MCF 10A (cell line): ENCODE measurements at regions not wholly inside any gene's neighbourhood (a gene's known extent, or its start where the extent isn't known, plus 50 kb on each side); places are given as distances from the start of the nearest gene placed in this dataset.

ENCODE experiments used
- BruUV-seq: library from RNA; stranded (reverse); fragments of 400-500 nt; replicated peaks from 2 replicates; lab custom pipeline; 2021; lab: Mats Ljungman, UMichigan
- CTCF ChIA-PET: fragments of 300-600 bp; sonication (Branson Sonifier 250); formaldehyde crosslinking; extraction: SDS; loops from one replicate; lab custom pipeline; 2021; ENCODE audit warnings: antibody characterized with exemption, inconsistent platforms; lab: Yijun Ruan, JAX
- POLR2A ChIA-PET: fragments of 300-600, 350-650 bp; sonication (Branson Sonifier 250); formaldehyde crosslinking; extraction: SDS; loops from one replicate; lab custom pipeline; 2020; ENCODE audit warnings: antibody characterized with exemption, inconsistent platforms; lab: Yijun Ruan, JAX
- DNase-seq: peaks from one replicate; pipeline ENCODE4 v3.0.0-alpha.2; 2018; ENCODE audit not compliant: unreplicated experiment
- H3K27ac Mint-ChIP-seq: one replicate; pipeline ENCODE4 v1.8.0; 2022; ENCODE audit warnings: mild to moderate bottlenecking, low read depth, mixed read lengths; ENCODE audit not compliant: unreplicated experiment
- H3K27me3 Mint-ChIP-seq: one replicate; pipeline ENCODE4 v1.8.0; 2022; ENCODE audit warnings: mixed read lengths; ENCODE audit not compliant: insufficient read depth, unreplicated experiment
- H3K36me3 Mint-ChIP-seq: one replicate; pipeline ENCODE4 v1.8.0; 2022; ENCODE audit warnings: mild to moderate bottlenecking, moderate library complexity, mixed read lengths; ENCODE audit not compliant: insufficient read depth, unreplicated experiment
- H3K4me1 Mint-ChIP-seq: one replicate; pipeline ENCODE4 v1.8.0; 2022; ENCODE audit warnings: mixed read lengths; ENCODE audit not compliant: insufficient read depth, unreplicated experiment
- H3K4me3 Mint-ChIP-seq: one replicate; pipeline ENCODE4 v1.8.0; 2022; ENCODE audit warnings: mild to moderate bottlenecking, moderate library complexity, mixed read lengths; ENCODE audit not compliant: unreplicated experiment
- H3K9me3 Mint-ChIP-seq: one replicate; pipeline ENCODE4 v1.8.0; 2022; ENCODE audit warnings: mixed read lengths; ENCODE audit not compliant: unreplicated experiment
- intact Hi-C: fragments of 100-400 bp; cut with micrococcal nuclease; formaldehyde crosslinking; loops from 2 replicates; pipeline ENCODE4 v1.14.1; 2022
- TF ChIP-seq, protein P1 (sequence below): fragments of 200-600 bp; IDR thresholded peaks from one replicate; pipeline ENCODE4 v1.8.0; 2022; ENCODE audit warnings: antibody characterized with exemption, mild to moderate bottlenecking; ENCODE audit not compliant: unreplicated experiment

DNA sequence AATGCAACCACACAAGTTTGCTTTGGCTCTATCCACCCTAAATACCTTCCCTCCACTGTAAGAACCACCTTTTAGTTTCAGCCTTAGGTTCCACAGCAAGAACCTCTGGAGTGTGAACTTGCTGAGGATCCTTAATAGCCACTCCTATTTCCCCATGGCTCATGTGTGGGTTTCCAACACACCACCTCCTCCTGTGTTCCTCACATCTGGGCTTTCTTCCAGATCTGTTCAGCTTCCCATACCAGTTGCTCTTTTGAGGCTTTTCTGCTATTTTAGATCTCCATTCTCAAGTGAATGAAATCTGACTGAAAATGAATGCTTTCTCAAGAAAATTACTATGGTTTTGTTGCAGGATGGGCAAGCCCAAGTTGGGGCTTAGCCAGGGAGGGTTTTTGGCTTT, 104.8 kb upstream of the MIR17HG start:
- H3K27me3 Mint-ChIP-seq = peaks cover 78% of the 10 kb centered on the region
- TF ChIP-seq, protein P1, sequence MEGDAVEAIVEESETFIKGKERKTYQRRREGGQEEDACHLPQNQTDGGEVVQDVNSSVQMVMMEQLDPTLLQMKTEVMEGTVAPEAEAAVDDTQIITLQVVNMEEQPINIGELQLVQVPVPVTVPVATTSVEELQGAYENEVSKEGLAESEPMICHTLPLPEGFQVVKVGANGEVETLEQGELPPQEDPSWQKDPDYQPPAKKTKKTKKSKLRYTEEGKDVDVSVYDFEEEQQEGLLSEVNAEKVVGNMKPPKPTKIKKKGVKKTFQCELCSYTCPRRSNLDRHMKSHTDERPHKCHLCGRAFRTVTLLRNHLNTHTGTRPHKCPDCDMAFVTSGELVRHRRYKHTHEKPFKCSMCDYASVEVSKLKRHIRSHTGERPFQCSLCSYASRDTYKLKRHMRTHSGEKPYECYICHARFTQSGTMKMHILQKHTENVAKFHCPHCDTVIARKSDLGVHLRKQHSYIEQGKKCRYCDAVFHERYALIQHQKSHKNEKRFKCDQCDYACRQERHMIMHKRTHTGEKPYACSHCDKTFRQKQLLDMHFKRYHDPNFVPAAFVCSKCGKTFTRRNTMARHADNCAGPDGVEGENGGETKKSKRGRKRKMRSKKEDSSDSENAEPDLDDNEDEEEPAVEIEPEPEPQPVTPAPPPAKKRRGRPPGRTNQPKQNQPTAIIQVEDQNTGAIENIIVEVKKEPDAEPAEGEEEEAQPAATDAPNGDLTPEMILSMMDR = no peak
- H3K36me3 Mint-ChIP-seq = no peaks in the 10 kb centered on the region

DNA sequence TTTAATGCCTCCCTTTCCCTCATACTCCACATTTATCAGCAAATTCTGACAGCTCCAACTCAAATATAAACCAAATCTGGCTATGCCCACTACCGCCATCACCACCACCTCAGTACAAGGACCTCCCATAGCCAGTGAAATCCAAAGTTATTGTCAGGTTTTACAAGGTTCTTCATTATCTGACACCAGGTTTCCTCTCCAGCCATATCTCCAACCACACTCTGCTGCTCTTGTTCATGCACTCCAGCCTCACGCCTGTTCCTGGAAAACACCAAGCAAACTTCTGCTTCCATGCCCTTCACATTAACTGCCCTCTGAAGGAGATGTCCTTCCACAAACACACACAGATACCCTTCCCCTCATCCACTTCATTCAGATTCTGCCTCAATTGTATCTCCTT, 102.2 kb upstream of the MIR17HG start:
- CTCF ChIA-PET = interaction anchor here (0.6 to 2.1 kb wide), 6 partner anchors 33 to 111 kb away, joined by 3 to 13 read pairs (median 4); no protein-coding TSS in a partner anchor
- intact Hi-C loops = loop anchor here (5.0 kb wide), 1 partner anchor 83 kb away; no protein-coding TSS in a partner anchor

More for the DNA sequence above, 104.8 kb upstream of the MIR17HG start:
- no TSS peak for BruUV-seq
- intact Hi-C loops = no loop called here
- ChIA-PET CTCF (no interaction called here), POLR2A (no interaction called here)
- Mint-ChIP-seq H3K4me3 (no peak overlapping the region), H3K4me1 (no peaks in the 10 kb centered on the region), H3K9me3 (no peaks in the 10 kb centered on the region), H3K27ac (no peak overlapping the region)
- DNase-seq = no peak

DNA sequence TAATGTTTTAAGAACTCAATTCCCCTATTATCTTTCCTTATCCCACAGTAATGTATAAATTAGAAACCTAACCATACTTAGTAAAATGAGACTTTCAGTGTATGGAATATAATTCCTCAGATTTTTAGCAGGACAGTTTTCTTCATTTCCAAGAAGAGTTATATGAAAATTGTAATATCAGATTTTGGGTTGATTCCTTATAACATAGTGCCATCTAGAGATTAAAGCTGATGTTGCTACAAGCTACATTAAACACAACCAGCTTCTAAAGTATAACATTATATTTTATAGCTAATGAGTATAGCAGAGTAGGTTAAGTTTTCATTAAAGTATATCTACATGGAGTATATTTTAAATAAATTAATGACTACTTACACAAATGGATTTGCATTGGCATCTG, 99.7 kb upstream of the MIR17HG start:
- CTCF ChIA-PET = interaction anchor here (1.0 to 1.6 kb wide), 2 partner anchors 113 to 116 kb away, joined by 6 to 7 read pairs; no protein-coding TSS in a partner anchor
- H3K36me3 Mint-ChIP-seq = no peaks in the 10 kb centered on the region
- BruUV-seq = no TSS peak
- intact Hi-C loops = loop anchor here (1.0 to 5.0 kb wide), 3 partner anchors 85 to 169 kb away; no protein-coding TSS in a partner anchor
- no peaks in the 10 kb centered on the region for H3K9me3 Mint-ChIP-seq
- POLR2A ChIA-PET = no interaction called here
- peak; percentile 6 for DNase-seq
- no peaks in the 10 kb centered on the region for H3K4me1 Mint-ChIP-seq
- H3K27me3 Mint-ChIP-seq = peaks cover 78% of the 10 kb centered on the region
- TF ChIP-seq, protein P1 = peak; percentile 19
- no peak overlapping the region for H3K27ac Mint-ChIP-seq
- no peak overlapping the region for H3K4me3 Mint-ChIP-seq

More for the DNA sequence above, 102.2 kb upstream of the MIR17HG start:
- TF ChIP-seq, protein P1 = no peak
- POLR2A ChIA-PET = no interaction called here
- Mint-ChIP-seq H3K27ac (no peak overlapping the region), H3K4me3 (no peak overlapping the region), H3K36me3 (no peaks in the 10 kb centered on the region), H3K27me3 (peaks cover 79% of the 10 kb centered on the region), H3K9me3 (no peaks in the 10 kb centered on the region), H3K4me1 (no peaks in the 10 kb centered on the region)
- BruUV-seq = no TSS peak
- no peak for DNase-seq

DNA sequence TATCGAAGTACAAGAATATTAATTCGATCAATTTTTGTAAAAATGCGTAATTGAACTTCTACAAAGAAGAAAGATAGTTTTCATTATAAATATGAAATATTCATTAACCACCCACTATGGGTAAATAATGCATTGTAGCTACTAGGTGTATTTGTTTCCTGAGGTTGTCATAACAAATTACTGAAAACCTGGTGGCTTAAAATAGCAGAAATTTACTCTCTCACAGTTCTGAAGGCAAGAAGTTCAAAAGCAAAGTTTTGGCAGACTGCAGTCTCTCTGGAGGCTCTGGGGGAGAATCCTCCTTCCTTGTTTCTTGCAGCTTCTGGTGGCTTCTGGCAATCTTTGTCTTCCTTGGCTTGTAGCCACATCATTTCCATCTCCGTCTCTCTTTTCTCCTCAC, 99.2 kb upstream of the MIR17HG start:
- Mint-ChIP-seq H3K27ac (no peak overlapping the region), H3K36me3 (no peaks in the 10 kb centered on the region), H3K4me1 (no peaks in the 10 kb centered on the region), H3K9me3 (no peaks in the 10 kb centered on the region), H3K4me3 (no peak overlapping the region), H3K27me3 (peaks cover 76% of the 10 kb centered on the region)
- POLR2A ChIA-PET = no interaction called here
- intact Hi-C loops = loop anchor here (5.0 kb wide), 1 partner anchor 86 kb away; no protein-coding TSS in a partner anchor
- TF ChIP-seq, protein P1 = no peak
- CTCF ChIA-PET = interaction anchor here (1.0 to 1.6 kb wide), 3 partner anchors 11 to 117 kb away, joined by 3 to 7 read pairs (median 6); no protein-coding TSS in a partner anchor
- no peak for DNase-seq
- no TSS peak for BruUV-seq
